GM19328 (cell line): ENCODE measurements at regions not wholly inside any gene's neighbourhood (a gene's known extent, or its start where the extent isn't known, plus 50 kb on each side); places are given as distances from the start of the nearest gene placed in this dataset.
"Not testable (repeated sequence)": the region's sequence is repeated elsewhere in the genome, so short reads cannot be mapped to it uniquely, and the experiment has no call there.

Experiments used
- ATAC-seq: cut with Tn5 transposase; IDR thresholded peaks from one replicate; pipeline ENCODE4 v1.9.1; 2021; ENCODE audit warnings: mild to moderate bottlenecking, moderate library complexity; ENCODE audit not compliant: unreplicated experiment

GRCh38 chr9:1536522-1537170 lies 478.5 kb upstream of the SMARCA2 start:
- no peak for ATAC-seq

GRCh38 chr9:1538301-1538700 lies 476.8 kb upstream of the SMARCA2 start:
- no peak for ATAC-seq

GRCh38 chr9:1539216-1539615 lies 475.9 kb upstream of the SMARCA2 start:
- no peak for ATAC-seq

GRCh38 chr9:1550636-1551035 lies 464.5 kb upstream of the SMARCA2 start:
- ATAC-seq = no peak

- ATAC-seq = no peak
Observed at GRCh38 chr9:1554081-1555035, 460.8 kb upstream of the SMARCA2 start.

GRCh38 chr9:1558666-1559065 lies 456.5 kb upstream of the SMARCA2 start:
- ATAC-seq = not testable (repeated sequence)

GRCh38 chr9:1575939-1576338 lies 439.2 kb upstream of the SMARCA2 start:
- ATAC-seq = no peak

GRCh38 chr9:1580215-1580614 lies 434.9 kb upstream of the SMARCA2 start:
- ATAC-seq = no peak

- ATAC-seq = no peak
Observed at GRCh38 chr9:1581926-1582325, 433.2 kb upstream of the SMARCA2 start.

GRCh38 chr9:1591310-1591709 lies 423.8 kb upstream of the SMARCA2 start:
- ATAC-seq = no peak

- no peak for ATAC-seq
Observed at GRCh38 chr9:1598270-1598669, 416.9 kb upstream of the SMARCA2 start.

- no peak for ATAC-seq
Observed at GRCh38 chr9:1599961-1600360, 415.2 kb upstream of the SMARCA2 start.

- ATAC-seq = peak; percentile 79
Observed at GRCh38 chr9:1604942-1605560, 410.1 kb upstream of the SMARCA2 start.

GRCh38 chr9:1606253-1606652 lies 408.9 kb upstream of the SMARCA2 start:
- ATAC-seq = no peak

- no peak for ATAC-seq
Observed at GRCh38 chr9:1612886-1613285, 402.3 kb upstream of the SMARCA2 start.

GRCh38 chr9:1617419-1617818 lies 397.7 kb upstream of the SMARCA2 start:
- ATAC-seq = no peak

- no peak for ATAC-seq
Observed at GRCh38 chr9:1619915-1620710, 395.0 kb upstream of the SMARCA2 start.

- no peak for ATAC-seq
Observed at GRCh38 chr9:1637401-1637800, 377.7 kb upstream of the SMARCA2 start.

GRCh38 chr9:1639166-1639565 lies 376.0 kb upstream of the SMARCA2 start:
- no peak for ATAC-seq

- no peak for ATAC-seq
Observed at GRCh38 chr9:1647776-1648175, 367.4 kb upstream of the SMARCA2 start.

- ATAC-seq = no peak
Observed at GRCh38 chr9:1653282-1653681, 361.9 kb upstream of the SMARCA2 start.
